ENCODE measurements at regions not wholly inside any gene's neighbourhood (a gene's known extent, or its start where the extent isn't known, plus 50 kb on each side); places are given as distances from the start of the nearest gene placed in this dataset.

DNA sequence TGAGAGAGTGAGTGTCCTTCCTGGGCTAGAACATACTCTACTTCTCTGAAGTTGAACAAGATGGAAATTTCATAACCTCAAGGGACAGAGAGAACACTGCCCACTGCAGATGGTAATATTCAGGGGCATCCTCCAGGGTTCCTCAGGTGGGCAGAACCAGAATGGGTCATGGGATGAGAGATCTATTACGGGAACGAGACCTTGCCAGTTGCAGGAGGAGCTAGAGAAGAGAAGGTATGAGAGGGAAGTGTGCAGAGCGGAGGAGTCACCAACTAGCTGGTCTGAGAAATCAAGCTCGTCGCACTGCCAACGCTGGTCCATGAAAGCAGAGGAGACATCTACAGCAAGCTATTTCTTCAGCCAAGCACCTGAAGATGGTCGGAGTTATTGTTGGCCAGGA, 184.7 kb downstream of the TJP1 start:
- Histone ChIP-seq H3K36me3 (ENCODE audit: control insufficient read depth, insufficient read depth, low read length) (no peaks in the 10 kb centered on the region), H3K79me1 (ENCODE audit: low read depth in 1 of 2, low read length in 2 of 2) (no peaks in the 10 kb centered on the region), H3K9me3 (ENCODE audit: control insufficient read depth, insufficient read depth, low read length) (no peaks in the 10 kb centered on the region), H2AK5ac (ENCODE audit: low read depth, low read length) (no peak overlapping the region), H3K27me3 (ENCODE audit: control insufficient read depth, insufficient read depth, low read length) (peaks cover 6% of the 10 kb centered on the region), H2BK15ac (ENCODE audit: low read depth, low read length) (no peak overlapping the region), H2BK20ac (ENCODE audit: low read depth, low read length) (no peak overlapping the region), H3K56ac (ENCODE audit: extremely low read depth, insufficient read depth, low read length) (no peak overlapping the region), H2AFZ (replicated peaks; ENCODE audit: low read length, poor library complexity) (no peak overlapping the region), H3K4me3 (ENCODE audit: insufficient read depth, low read depth, low read length) (no peak overlapping the region), H4K5ac (ENCODE audit: low read depth, low read length) (no peak overlapping the region), H3K23ac (ENCODE audit: low read depth, low read length) (no peak overlapping the region), H3K9me1 (ENCODE audit: insufficient read depth, low read length) (no peaks in the 10 kb centered on the region), H3K4me1 (ENCODE audit: control insufficient read depth, insufficient read depth, low read length) (no peaks in the 10 kb centered on the region), H2BK5ac (ENCODE audit: low read depth, low read length, poor library complexity, severe bottlenecking) (no peak overlapping the region), H3K18ac (ENCODE audit: low read depth, low read length) (no peak overlapping the region), H3K14ac (replicated peaks; ENCODE audit: low read depth, low read length) (no peak overlapping the region), H3K4me2 (ENCODE audit: low read depth, low read length) (no peak overlapping the region), H3K9ac (ENCODE audit: low read depth, low read length) (no peak overlapping the region), H4K20me1 (ENCODE audit: insufficient read depth, low read length) (no peaks in the 10 kb centered on the region), H2BK120ac (ENCODE audit: low read depth, low read length) (no peak overlapping the region), H3K4ac (ENCODE audit: low read depth, low read length) (no peak overlapping the region), H4K91ac (ENCODE audit: insufficient read depth, low read depth, low read length) (no peak overlapping the region), H3K27ac (ENCODE audit: insufficient read depth, low read length) (no peak overlapping the region), H4K8ac (ENCODE audit: low read depth in 2 of 2, low read length in 2 of 2) (no peak overlapping the region), H2AK9ac (replicated peaks; ENCODE audit: low read depth, low read length, poor library complexity) (no peak overlapping the region)
- in situ Hi-C loops (cut with MboI; ENCODE audit: low sequenced_read_pairs): loop anchor here (5.0 kb wide), 1 partner anchor 50 kb away; no protein-coding TSS in a partner anchor
- ChIA-PET POLR2A (ENCODE audit: unreplicated experiment) (no interaction called here), CTCF (no interaction called here)
- DNase-seq (no peak), ATAC-seq (ENCODE audit: low read depth) (no peak)
- dilution Hi-C loops (cut with HindIII; ENCODE audit: low sequenced_read_pairs, unreplicated experiment): no loop called here
- TF ChIP-seq BHLHE40 (IDR thresholded peaks at IDR 0.05; ENCODE audit: low read depth, low read length) (no peak), RFX5 (IDR thresholded peaks at IDR 0.05; ENCODE audit: low read depth, low read length) (no peak), SMC3 (IDR thresholded peaks at IDR 0.05; ENCODE audit: low read depth, low read length) (no peak), RAD21 (IDR thresholded peaks at IDR 0.05; ENCODE audit: low read length) (no peak), CEBPB (IDR thresholded peaks at IDR 0.05; ENCODE audit: low read depth, low read length) (no peak)
- TF ChIP-seq, protein P1, sequence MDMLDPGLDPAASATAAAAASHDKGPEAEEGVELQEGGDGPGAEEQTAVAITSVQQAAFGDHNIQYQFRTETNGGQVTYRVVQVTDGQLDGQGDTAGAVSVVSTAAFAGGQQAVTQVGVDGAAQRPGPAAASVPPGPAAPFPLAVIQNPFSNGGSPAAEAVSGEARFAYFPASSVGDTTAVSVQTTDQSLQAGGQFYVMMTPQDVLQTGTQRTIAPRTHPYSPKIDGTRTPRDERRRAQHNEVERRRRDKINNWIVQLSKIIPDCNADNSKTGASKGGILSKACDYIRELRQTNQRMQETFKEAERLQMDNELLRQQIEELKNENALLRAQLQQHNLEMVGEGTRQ (IDR thresholded peaks at IDR 0.05; ENCODE audit: low read depth, low read length): no peak
- TF ChIP-seq, protein P2, sequence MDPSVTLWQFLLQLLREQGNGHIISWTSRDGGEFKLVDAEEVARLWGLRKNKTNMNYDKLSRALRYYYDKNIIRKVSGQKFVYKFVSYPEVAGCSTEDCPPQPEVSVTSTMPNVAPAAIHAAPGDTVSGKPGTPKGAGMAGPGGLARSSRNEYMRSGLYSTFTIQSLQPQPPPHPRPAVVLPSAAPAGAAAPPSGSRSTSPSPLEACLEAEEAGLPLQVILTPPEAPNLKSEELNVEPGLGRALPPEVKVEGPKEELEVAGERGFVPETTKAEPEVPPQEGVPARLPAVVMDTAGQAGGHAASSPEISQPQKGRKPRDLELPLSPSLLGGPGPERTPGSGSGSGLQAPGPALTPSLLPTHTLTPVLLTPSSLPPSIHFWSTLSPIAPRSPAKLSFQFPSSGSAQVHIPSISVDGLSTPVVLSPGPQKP (IDR thresholded peaks at IDR 0.05; ENCODE audit: borderline replicate concordance, low read depth, low read length): no peak
- WGBS, 2 experiments (ENCODE audit: extremely low coverage in 2 of 2, insufficient read length in 1 of 2): 66% methylated on average over 6 of the region's 7 CpGs; no CpG with 5 or more reads in 1 of the 2 experiments
- intact Hi-C loops (cut with micrococcal nuclease): no loop called here
- BruUV-seq (replicated peaks): no TSS peak
